HCT116 (cell line): ENCODE measurements at regions not wholly inside any gene's neighbourhood (a gene's known extent, or its start where the extent isn't known, plus 50 kb on each side); places are given as distances from the start of the nearest gene placed in this dataset.

Experiments
- YY1 ChIP-seq: IDR thresholded peaks from 2 replicates; pipeline ENCODE4 v1.6.1; 2011; ENCODE audit warnings: low read length, low read depth, moderate library complexity, mild to moderate bottlenecking; ENCODE audit not compliant: insufficient replicate concordance; ENCODE audit errors: extremely low read depth
- ZNF274 ChIP-seq: fragments of 200-500 bp; sonication (Bioruptor generic); IDR thresholded peaks from 2 replicates; pipeline ENCODE4 v1.6.1; 2014; ENCODE audit warnings: mild to moderate bottlenecking, low read depth, low read length, inconsistent platforms

- TF ChIP-seq YY1: no peak
- no peak for TF ChIP-seq ZNF274
Measured at GRCh38 chr4:147286846-147287587, 193.9 kb upstream of the EDNRA start.
